ENCODE measurements at regions not wholly inside any gene's neighbourhood (a gene's known extent, or its start where the extent isn't known, plus 50 kb on each side); places are given as distances from the start of the nearest gene placed in this dataset.

- TF ChIP-seq CTCF (IDR thresholded peaks at IDR 0.05) (no peak), POLR2A (IDR thresholded peaks at IDR 0.05) (no peak)
These were observed 171.0 kb upstream of the HMGA2 start for GRCh38 chr12:65653321-65653720.

Measured in transverse colon (tissue), 3 donors.